ENCODE measurements at regions not wholly inside any gene's neighbourhood (a gene's known extent, or its start where the extent isn't known, plus 50 kb on each side); places are given as distances from the start of the nearest gene placed in this dataset.

GRCh38 chr1:81424816-81425215 is 375.9 kb upstream of the ADGRL2 start:
- TF ChIP-seq, protein P1, sequence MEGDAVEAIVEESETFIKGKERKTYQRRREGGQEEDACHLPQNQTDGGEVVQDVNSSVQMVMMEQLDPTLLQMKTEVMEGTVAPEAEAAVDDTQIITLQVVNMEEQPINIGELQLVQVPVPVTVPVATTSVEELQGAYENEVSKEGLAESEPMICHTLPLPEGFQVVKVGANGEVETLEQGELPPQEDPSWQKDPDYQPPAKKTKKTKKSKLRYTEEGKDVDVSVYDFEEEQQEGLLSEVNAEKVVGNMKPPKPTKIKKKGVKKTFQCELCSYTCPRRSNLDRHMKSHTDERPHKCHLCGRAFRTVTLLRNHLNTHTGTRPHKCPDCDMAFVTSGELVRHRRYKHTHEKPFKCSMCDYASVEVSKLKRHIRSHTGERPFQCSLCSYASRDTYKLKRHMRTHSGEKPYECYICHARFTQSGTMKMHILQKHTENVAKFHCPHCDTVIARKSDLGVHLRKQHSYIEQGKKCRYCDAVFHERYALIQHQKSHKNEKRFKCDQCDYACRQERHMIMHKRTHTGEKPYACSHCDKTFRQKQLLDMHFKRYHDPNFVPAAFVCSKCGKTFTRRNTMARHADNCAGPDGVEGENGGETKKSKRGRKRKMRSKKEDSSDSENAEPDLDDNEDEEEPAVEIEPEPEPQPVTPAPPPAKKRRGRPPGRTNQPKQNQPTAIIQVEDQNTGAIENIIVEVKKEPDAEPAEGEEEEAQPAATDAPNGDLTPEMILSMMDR (IDR thresholded peaks at IDR 0.05; ENCODE audit: borderline replicate concordance, control extremely low read depth, extremely low read depth, insufficient read depth, missing control alignments), result no peak
- in situ Hi-C loops (cut with MboI; ENCODE audit: low sequenced_read_pairs, unreplicated experiment), result no loop called here
- no peak for DNase-seq (ENCODE audit: low spot score)

DNA sequence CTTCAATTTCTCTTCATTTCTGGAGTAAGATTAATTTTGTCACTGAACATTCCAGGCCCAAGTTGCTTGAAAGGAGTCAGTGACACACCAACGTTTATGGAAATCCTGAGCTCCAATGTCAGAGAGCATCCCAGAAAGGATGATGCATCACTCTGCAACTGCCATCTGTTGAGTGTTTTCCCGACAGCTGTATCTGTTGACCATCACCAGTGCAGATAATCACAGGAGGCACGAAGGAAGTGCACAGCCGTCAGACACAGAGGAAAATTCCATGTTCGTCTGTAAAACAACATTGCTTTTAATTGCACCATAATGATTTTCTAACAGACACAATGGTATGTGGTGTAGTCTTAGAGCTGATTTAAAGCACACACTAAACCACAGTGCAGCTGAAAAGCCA is 376.7 kb upstream of the ADGRL2 start:
- no peak for DNase-seq (ENCODE audit: low spot score)
- in situ Hi-C loops (cut with MboI; ENCODE audit: low sequenced_read_pairs, unreplicated experiment), result no loop called here
- TF ChIP-seq, protein P1 (IDR thresholded peaks at IDR 0.05; ENCODE audit: borderline replicate concordance, control extremely low read depth, extremely low read depth, insufficient read depth, missing control alignments), result no peak

GRCh38 chr1:81420760-81421159 is 380.0 kb upstream of the ADGRL2 start:
- in situ Hi-C loops (cut with MboI; ENCODE audit: low sequenced_read_pairs, unreplicated experiment), result no loop called here
- no peak for DNase-seq (ENCODE audit: low spot score)
- TF ChIP-seq, protein P1 (IDR thresholded peaks at IDR 0.05; ENCODE audit: borderline replicate concordance, control extremely low read depth, extremely low read depth, insufficient read depth, missing control alignments), result no peak

DNA sequence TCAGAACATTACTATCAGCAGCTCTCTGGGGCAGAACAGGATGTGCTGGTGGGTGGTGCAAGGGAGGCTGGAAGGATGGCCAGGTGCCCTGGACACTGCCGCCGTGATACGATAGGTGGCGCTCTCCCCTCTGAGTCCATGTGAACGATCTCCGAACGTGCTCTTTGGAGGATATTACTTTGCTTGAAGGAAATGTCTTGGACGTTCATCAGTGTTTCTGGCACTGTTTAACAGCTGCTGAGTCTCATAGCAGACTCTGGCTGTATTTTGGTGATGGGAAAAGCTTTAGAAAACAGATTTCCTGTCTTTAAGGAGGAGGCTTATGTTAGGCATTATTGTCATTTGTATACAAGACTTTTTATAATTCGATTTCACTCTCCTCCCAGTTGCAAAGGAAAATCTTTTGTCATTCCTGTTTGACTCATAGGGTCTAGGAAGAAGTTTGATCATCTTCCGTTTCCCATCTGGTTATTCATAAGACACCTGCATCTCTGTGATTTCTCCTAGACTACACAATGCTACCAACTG is 386.2 kb upstream of the ADGRL2 start:
- DNase-seq (ENCODE audit: low spot score), result peak; percentile 70
- TF ChIP-seq, protein P1 (IDR thresholded peaks at IDR 0.05; ENCODE audit: borderline replicate concordance, control extremely low read depth, extremely low read depth, insufficient read depth, missing control alignments), result peak; percentile 88
- in situ Hi-C loops (cut with MboI; ENCODE audit: low sequenced_read_pairs, unreplicated experiment), result no loop called here

- no peak for DNase-seq (ENCODE audit: low spot score)
- in situ Hi-C loops (cut with MboI; ENCODE audit: low sequenced_read_pairs, unreplicated experiment), result no loop called here
Measured at GRCh38 chr1:81412954-81413353, 387.8 kb upstream of the ADGRL2 start.

GRCh38 chr1:81410941-81411340 is 389.8 kb upstream of the ADGRL2 start:
- in situ Hi-C loops (cut with MboI; ENCODE audit: low sequenced_read_pairs, unreplicated experiment), result no loop called here
- no peak for DNase-seq (ENCODE audit: low spot score)
- TF ChIP-seq, protein P1 (IDR thresholded peaks at IDR 0.05; ENCODE audit: borderline replicate concordance, control extremely low read depth, extremely low read depth, insufficient read depth, missing control alignments), result no peak

More at GRCh38 chr1:81412954-81413353, 387.8 kb upstream of the ADGRL2 start:
- TF ChIP-seq, protein P1 (IDR thresholded peaks at IDR 0.05; ENCODE audit: borderline replicate concordance, control extremely low read depth, extremely low read depth, insufficient read depth, missing control alignments), result no peak
